Keratinocyte (primary cell): ENCODE measurements at regions not wholly inside any gene's neighbourhood (a gene's known extent, or its start where the extent isn't known, plus 50 kb on each side); places are given as distances from the start of the nearest gene placed in this dataset.

Experiments used
- DNase-seq: peaks from one replicate; pipeline ENCODE4 v3.0.0-alpha.2; 2011; ENCODE audit warnings: low read depth, missing footprints, low spot score
- FAIRE-seq: peaks from 2 replicates; lab custom pipeline; 2011; peaks lifted over from hg19 to GRCh38; lab: Jason Lieb, UNC
- H2AFZ ChIP-seq: 2 replicates; pipeline ENCODE4 v1.6.0; 2012; ENCODE audit warnings: low read length, control low read depth, inconsistent platforms; ENCODE audit not compliant: control insufficient read depth
- H3K27ac ChIP-seq: 2 replicates; pipeline ENCODE4 v1.5.1; 2011; ENCODE audit warnings: low read length; ENCODE audit not compliant: control insufficient read depth, insufficient read depth
- H3K27me3 ChIP-seq: 3 replicates; pipeline ENCODE4 v1.6.0; 2011; ENCODE audit warnings: low read length; ENCODE audit not compliant: control insufficient read depth, insufficient read depth; ENCODE audit errors: extremely low read depth
- H3K36me3 ChIP-seq, 2 experiments: 2 replicates in 1 of 2; 3 replicates in 1 of 2; pipeline ENCODE4 v1.5.1; 2011; ENCODE audit warnings: low read length in 2 of 2, mild to moderate bottlenecking in 1 of 2; ENCODE audit not compliant: control insufficient read depth in 2 of 2, insufficient read depth in 2 of 2; ENCODE audit errors: extremely low read depth in 1 of 2
- H3K4me1 ChIP-seq: 3 replicates; pipeline ENCODE4 v1.5.1; 2011; ENCODE audit warnings: low read length; ENCODE audit not compliant: control insufficient read depth, insufficient read depth; ENCODE audit errors: extremely low read depth
- H3K4me2 ChIP-seq: 3 replicates; pipeline ENCODE4 v1.6.0; 2011; ENCODE audit warnings: low read depth, low read length; ENCODE audit not compliant: control insufficient read depth, insufficient read depth; ENCODE audit errors: extremely low read depth
- H3K4me3 ChIP-seq, 3 experiments: fragments of 200-600 bp in 1 of 3; sonication (generic) in 1 of 3; 2 replicates in 2 of 3; 3 replicates in 1 of 3; pipeline ENCODE4 v1.5.1; 2011 to 2016; ENCODE audit warnings: low read length in 3 of 3, mild to moderate bottlenecking in 3 of 3, control low read depth in 2 of 3, inconsistent platforms in 1 of 3, low read depth in 1 of 3, mixed read lengths in 1 of 3, mixed run types in 1 of 3, moderate library complexity in 1 of 3; ENCODE audit not compliant: control insufficient read depth in 2 of 3, insufficient read depth in 2 of 3; ENCODE audit errors: extremely low read depth in 1 of 3
- H3K79me2 ChIP-seq: 2 replicates; pipeline ENCODE4 v1.6.0; 2012; ENCODE audit warnings: low read length; ENCODE audit not compliant: control insufficient read depth, insufficient read depth
- H3K9ac ChIP-seq: 3 replicates; pipeline ENCODE4 v1.6.0; 2011; ENCODE audit warnings: low read length; ENCODE audit not compliant: control insufficient read depth, insufficient read depth; ENCODE audit errors: extremely low read depth
- H3K9me1 ChIP-seq: 3 replicates; pipeline ENCODE4 v1.6.0; 2011; ENCODE audit warnings: low read length; ENCODE audit not compliant: control insufficient read depth, insufficient read depth; ENCODE audit errors: extremely low read depth
- H3K9me3 ChIP-seq: 2 replicates; pipeline ENCODE4 v1.5.1; 2012; ENCODE audit warnings: low read depth, low read length; ENCODE audit not compliant: control insufficient read depth
- H4K20me1 ChIP-seq: 3 replicates; pipeline ENCODE4 v1.6.0; 2011; ENCODE audit warnings: low read length; ENCODE audit not compliant: control insufficient read depth, insufficient read depth; ENCODE audit errors: extremely low read depth
- EZH2 ChIP-seq: IDR thresholded peaks from one replicate; pipeline ENCODE4 v1.6.1; 2012; ENCODE audit warnings: inconsistent platforms, mild to moderate bottlenecking, low read length, moderate library complexity
- dilution Hi-C: fragments of 300-500 bp; cut with MboI; formaldehyde crosslinking; loops from one replicate; pipeline ENCODE4 v1.7.0; 2020; ENCODE audit warnings: low sequenced_read_pairs; ENCODE audit not compliant: extremely low pct_ligation_motif_present
- TF ChIP-seq, protein P1 (sequence below), 3 experiments: IDR thresholded peaks in 1 of 3; conservative IDR thresholded peaks in 1 of 3; optimal IDR thresholded peaks in 1 of 3; 2 replicates in 2 of 3; 3 replicates in 1 of 3; pipeline versions ENCODE3 to v1.5.1; 2011; ENCODE audit warnings: low read length in 3 of 3, mild to moderate bottlenecking in 3 of 3, moderate library complexity in 2 of 3, control low read depth in 1 of 3, inconsistent platforms in 1 of 3; ENCODE audit not compliant: insufficient read depth in 2 of 3; ENCODE audit errors: extremely low read depth in 1 of 3

DNA sequence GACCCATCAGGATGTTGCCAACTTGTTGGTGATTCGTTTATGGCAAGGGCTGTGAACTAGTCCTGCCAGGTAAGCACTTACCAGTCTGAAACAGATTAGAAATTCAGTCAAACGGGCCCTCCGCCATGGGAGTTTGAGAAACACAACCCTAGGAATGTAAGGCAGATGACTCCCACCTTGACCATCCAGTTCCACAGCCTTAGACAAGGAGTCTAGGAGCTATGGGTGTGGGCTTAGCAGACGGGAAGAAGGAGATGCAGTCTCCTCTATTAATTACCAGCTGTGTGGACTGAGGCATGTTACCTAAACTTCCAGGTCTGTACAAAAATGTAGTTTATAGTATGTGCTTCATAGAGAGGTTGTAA, 319.4 kb upstream of the NCKAP5 start:
- no peak for TF ChIP-seq EZH2
- TF ChIP-seq, protein P1, sequence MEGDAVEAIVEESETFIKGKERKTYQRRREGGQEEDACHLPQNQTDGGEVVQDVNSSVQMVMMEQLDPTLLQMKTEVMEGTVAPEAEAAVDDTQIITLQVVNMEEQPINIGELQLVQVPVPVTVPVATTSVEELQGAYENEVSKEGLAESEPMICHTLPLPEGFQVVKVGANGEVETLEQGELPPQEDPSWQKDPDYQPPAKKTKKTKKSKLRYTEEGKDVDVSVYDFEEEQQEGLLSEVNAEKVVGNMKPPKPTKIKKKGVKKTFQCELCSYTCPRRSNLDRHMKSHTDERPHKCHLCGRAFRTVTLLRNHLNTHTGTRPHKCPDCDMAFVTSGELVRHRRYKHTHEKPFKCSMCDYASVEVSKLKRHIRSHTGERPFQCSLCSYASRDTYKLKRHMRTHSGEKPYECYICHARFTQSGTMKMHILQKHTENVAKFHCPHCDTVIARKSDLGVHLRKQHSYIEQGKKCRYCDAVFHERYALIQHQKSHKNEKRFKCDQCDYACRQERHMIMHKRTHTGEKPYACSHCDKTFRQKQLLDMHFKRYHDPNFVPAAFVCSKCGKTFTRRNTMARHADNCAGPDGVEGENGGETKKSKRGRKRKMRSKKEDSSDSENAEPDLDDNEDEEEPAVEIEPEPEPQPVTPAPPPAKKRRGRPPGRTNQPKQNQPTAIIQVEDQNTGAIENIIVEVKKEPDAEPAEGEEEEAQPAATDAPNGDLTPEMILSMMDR (optimal IDR thresholded peaks at IDR 0.05 in 1 of 3, IDR thresholded peaks at IDR 0.05 in 1 of 3, conservative IDR thresholded peaks at IDR 0.05 in 1 of 3; ENCODE audit: extremely low read depth in 1 of 3, insufficient read depth in 2 of 3, low read length in 3 of 3): no peak
- dilution Hi-C loops: no loop called here
- Histone ChIP-seq H3K79me2 (no peaks in the 10 kb centered on the region), H3K36me3 (no peaks in the 10 kb centered on the region), H3K27me3 (peaks cover 28% of the 10 kb centered on the region), H3K9ac (no peak overlapping the region), H3K4me1 (peaks cover 21% of the 10 kb centered on the region), H4K20me1 (no peaks in the 10 kb centered on the region), H3K27ac (no peak overlapping the region), H2AFZ (no peak overlapping the region), H3K4me2 (no peak overlapping the region), H3K9me3 (no peaks in the 10 kb centered on the region), H3K4me3 (no peak overlapping the region), H3K9me1 (no peaks in the 10 kb centered on the region)
- DNase-seq: no peak
- no peak for FAIRE-seq

GRCh38 chr2:133888107-133888506, 319.8 kb upstream of the NCKAP5 start:
- Histone ChIP-seq H3K27ac (no peak overlapping the region), H3K36me3 (no peaks in the 10 kb centered on the region), H3K4me3 (no peak overlapping the region), H3K4me1 (peaks cover 21% of the 10 kb centered on the region), H3K9ac (no peak overlapping the region), H3K9me3 (no peaks in the 10 kb centered on the region), H3K4me2 (no peak overlapping the region), H2AFZ (no peak overlapping the region), H4K20me1 (no peaks in the 10 kb centered on the region), H3K9me1 (no peaks in the 10 kb centered on the region), H3K27me3 (peaks cover 28% of the 10 kb centered on the region), H3K79me2 (no peaks in the 10 kb centered on the region)
- no peak for DNase-seq
- dilution Hi-C loops: no loop called here
- FAIRE-seq: no peak
- TF ChIP-seq, protein P1 (optimal IDR thresholded peaks at IDR 0.05 in 1 of 3, IDR thresholded peaks at IDR 0.05 in 1 of 3, conservative IDR thresholded peaks at IDR 0.05 in 1 of 3; ENCODE audit: extremely low read depth in 1 of 3, insufficient read depth in 2 of 3, low read length in 3 of 3): no peak
- no peak for TF ChIP-seq EZH2
